NCI-H1436 treated with DMSO at 0.1 percent for 48 hours (cell line): ENCODE measurements at regions not wholly inside any gene's neighbourhood (a gene's known extent, or its start where the extent isn't known, plus 50 kb on each side); places are given as distances from the start of the nearest gene placed in this dataset.

ENCODE experiments used
- DNase-seq: peaks from one replicate; lab custom pipeline; 2025; lab: John Stamatoyannopoulos, UW

- no peak for DNase-seq
Observed at GRCh38 chr2:21253311-21254027, 129.7 kb downstream of the TDRD15 start.

GRCh38 chr2:21254170-21254965 is 130.6 kb downstream of the TDRD15 start:
- DNase-seq = no peak

DNA sequence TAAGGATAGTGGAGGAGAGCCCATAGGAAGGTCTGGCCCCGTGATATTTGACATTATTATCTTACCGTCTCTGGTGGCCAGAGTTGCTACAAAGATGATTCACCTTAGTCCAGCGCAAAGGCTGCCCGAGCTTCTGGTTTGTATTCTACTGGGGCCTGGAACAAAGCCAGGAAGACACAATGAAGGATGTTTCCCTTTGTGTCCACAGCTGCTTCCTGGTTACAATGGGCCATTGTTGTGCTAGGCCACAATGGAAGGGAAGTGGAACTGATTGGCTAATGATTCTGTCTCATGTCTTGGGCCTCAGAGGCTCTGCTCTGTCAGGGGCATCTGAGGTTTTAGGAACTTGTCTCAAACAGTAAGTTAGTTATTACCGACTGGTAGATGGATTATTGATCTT is 132.2 kb downstream of the TDRD15 start:
- peak; percentile 35 for DNase-seq

- DNase-seq = no peak
Observed at GRCh38 chr2:21257621-21258020, 133.9 kb downstream of the TDRD15 start.

- no peak for DNase-seq
Observed at GRCh38 chr2:21258082-21258481, 134.3 kb downstream of the TDRD15 start.

DNA sequence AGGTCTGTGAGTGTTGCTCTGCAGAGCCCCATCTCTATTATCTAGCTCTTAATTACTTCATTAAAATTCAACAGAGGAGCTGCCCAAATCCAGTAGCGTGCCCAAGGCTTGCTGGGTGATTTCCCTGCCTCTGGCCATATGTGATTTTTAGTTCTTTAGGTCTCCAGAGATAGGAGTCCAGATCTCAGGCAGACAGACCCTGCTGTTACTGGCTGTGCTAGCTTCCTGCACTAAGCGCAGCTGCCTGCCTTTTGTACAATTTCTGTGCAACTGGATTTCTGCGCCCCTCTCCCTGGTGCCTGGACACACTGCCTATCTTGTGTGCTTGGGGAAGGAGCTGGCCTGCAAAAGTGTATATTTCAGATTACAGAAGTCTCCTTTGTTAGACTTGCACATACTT is 136.5 kb downstream of the TDRD15 start:
- no peak for DNase-seq

DNA sequence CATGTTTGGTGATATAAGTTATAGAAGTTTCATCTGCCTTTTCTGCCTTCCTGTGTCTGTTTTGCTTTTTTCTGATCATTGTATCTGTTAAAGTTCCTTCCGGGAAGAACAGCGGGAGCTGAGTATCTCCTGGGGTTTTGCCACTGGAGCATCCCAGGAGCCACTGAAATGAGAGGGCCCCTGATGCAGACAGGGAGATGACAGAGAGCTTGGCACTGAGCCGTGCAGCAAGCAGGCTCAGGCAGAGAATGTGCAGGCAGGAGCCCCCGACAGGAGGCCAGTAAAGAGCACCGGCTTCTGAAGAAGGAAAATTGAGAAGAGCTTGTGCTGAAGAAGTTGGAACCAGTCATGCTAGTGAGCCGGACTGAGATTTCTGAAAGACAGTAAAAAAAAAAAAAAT is 137.8 kb downstream of the TDRD15 start:
- no peak for DNase-seq

DNA sequence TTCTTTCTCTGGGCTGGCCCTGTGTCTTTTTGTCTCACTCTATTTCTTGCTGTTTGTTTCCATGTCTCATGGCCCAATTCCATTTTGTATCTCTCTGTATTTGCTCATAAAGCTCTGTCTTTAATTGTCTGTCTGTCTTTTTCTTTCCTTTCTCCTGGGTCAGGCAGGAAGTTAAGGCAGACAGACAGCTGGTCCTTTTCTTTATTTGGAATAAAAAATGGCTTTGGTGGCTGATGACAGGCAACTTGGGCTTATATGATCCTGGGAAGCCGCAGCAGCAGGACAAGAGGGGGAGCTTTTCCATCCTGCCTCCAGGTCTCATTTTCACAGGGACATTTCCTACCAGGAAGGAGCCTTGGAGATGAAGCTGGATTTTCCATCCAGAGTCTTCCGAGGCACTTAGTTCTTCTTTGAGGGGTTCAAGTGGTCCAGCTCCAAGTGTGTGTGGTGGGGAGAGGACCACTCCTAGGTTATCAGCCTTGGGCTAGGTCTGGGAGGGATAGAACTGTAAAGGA is 138.7 kb downstream of the TDRD15 start:
- DNase-seq = no peak

GRCh38 chr2:21263622-21264021 is 139.9 kb downstream of the TDRD15 start:
- no peak for DNase-seq

DNA sequence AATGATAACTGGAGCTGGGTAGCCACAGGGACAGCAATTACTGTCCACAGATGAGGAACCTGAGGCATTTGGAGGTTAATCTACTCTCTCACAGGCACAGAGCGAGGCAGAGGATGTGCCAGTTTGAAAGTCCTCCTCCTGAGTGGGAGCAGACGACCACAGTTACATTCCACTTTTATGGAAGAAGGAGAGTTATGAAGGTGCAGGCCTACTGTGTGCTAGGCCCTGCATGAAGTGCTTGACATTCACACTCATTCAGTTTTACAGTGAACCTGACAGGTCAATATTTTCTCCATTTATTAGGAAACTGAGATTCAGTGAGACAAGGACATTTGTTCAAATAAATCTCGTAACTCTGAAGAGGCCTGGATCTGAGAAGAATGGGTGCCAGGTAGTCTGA is 142.0 kb downstream of the TDRD15 start:
- no peak for DNase-seq

- no peak for DNase-seq
Observed at GRCh38 chr2:21267232-21267835, 143.6 kb downstream of the TDRD15 start.

GRCh38 chr2:21268197-21268877 is 144.6 kb downstream of the TDRD15 start:
- DNase-seq = no peak

DNA sequence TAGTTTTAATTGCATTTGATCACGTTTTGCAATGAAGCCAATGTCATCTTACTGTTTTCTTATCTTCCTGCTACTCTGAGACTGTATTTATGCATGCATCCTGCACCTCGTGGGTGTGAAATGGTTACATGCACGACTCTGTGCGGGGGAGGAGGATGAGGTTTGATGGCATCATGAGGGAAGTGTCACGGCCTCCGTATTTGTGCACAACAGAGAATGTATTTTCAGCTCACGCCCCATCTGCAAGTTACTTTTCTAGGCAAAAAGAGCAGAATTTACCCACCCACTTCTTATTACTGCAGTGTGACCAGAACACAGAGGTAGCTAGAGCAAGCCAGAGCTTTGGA is 145.1 kb downstream of the TDRD15 start:
- DNase-seq = no peak

DNA sequence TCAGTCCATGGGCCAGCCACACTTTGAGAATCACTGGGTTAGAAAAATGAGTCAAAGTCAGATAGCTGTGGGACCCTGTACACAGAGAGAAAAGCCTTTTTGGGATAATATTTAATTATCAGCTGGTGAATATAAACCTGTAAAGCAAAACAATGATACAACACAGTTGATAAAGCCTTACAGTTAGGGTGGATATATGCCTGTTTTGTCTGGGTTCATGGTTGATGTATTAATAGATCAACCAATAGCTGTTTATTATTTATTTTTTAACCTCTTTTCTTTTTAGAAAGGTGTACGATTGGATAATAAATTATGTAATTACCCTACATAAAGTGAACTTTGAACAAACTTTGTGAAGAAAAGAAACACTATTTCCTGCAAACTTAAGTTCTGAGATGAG is 145.6 kb downstream of the TDRD15 start:
- no peak for DNase-seq

GRCh38 chr2:21270083-21270491 is 146.3 kb downstream of the TDRD15 start:
- no peak for DNase-seq

- DNase-seq = no peak
Observed at GRCh38 chr2:21270708-21271122, 146.9 kb downstream of the TDRD15 start.

- DNase-seq = no peak
Observed at GRCh38 chr2:21276163-21276562, 152.4 kb downstream of the TDRD15 start.

DNA sequence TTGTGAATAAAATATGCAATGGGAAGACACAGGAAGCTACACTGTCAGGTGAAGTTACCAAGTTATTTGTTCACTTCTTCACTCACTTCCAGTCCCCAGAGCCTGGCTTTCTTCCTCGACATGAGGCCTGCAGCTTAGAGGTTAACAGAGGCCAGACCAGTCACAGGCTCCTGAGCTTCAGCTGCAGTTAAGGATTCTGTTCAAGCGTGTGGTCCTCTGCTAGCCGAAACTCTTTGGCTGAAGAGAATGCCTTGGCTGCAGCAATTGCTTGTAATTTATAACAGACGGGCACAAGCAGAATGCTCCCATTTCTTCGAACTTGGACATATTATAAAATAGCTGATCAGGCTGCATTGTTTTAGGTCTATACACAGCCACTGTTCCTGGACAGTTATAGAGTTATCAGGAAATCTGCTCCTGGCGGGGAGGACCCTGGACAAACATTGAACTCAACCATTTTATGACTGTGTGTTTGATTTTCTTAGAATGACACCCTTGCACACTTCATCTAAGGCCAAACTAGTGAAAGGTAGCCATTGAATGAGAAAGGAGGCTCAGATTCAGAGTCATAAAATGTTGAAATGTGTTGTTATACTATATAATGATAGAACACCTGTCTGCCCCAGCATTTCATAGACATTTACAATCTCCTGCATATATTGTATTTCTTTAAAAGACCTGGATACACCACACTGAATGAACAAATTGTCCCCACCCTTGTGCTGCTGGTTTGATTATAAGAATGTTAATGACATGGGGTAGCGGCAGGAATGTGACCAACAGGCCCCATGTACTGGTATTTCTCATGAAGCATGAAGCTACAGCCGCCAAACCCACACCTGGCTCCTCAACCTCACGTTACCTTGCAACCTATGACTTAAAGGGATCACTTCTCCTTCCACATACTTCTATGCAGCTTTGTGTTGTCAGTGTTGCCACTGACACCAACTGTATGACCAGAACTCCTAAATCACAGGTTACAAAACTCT is 153.6 kb downstream of the TDRD15 start:
- DNase-seq = no peak

GRCh38 chr2:21279525-21279924 is 155.8 kb downstream of the TDRD15 start:
- no peak for DNase-seq

DNA sequence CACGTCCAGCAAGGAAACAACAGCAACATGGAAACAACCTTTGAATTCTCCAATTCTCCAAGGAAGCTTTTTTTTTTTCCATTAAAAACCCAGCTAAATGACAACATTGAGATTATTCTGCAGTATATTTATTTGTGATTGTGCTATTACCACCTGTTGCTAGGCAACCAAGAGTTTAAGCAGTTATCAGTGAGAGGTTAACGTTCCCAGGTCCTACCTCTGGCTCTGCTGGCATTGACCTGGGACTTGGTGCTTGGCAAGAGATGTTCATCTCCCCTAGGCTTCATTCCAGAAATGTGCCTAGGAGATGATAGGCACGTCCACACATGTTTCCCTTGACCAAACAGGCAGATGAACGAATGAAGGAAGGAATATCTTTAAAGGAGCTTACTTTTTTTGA is 157.0 kb downstream of the TDRD15 start:
- no peak for DNase-seq

GRCh38 chr2:21281384-21281783 is 157.6 kb downstream of the TDRD15 start:
- DNase-seq = no peak
